ENCODE measurements at regions not wholly inside any gene's neighbourhood (a gene's known extent, or its start where the extent isn't known, plus 50 kb on each side); places are given as distances from the start of the nearest gene placed in this dataset.
"Not testable (repeated sequence)": the region's sequence is repeated elsewhere in the genome, so short reads cannot be mapped to it uniquely, and the experiment has no call there.

DNA sequence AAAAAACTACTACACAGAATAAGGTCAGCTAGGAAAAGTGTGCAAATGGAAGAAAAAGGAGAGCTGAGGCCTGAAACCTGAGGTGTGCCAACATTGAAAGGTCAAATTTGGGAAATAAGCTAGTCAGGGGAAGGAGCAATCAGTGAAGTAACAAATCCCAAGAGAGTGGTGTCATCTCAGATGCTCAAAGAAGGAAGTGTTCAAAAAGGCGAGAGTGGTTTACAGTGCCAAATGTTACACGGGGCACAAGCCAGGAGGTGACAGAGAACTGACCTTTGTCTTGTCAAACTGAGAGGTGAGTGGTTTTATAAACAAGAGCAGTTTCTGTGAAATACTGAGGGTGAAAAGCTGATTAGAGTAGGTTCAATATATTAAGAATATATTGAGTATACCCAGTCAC, 83.0 kb upstream of the TCF21 start:
- TF ChIP-seq, protein P1, sequence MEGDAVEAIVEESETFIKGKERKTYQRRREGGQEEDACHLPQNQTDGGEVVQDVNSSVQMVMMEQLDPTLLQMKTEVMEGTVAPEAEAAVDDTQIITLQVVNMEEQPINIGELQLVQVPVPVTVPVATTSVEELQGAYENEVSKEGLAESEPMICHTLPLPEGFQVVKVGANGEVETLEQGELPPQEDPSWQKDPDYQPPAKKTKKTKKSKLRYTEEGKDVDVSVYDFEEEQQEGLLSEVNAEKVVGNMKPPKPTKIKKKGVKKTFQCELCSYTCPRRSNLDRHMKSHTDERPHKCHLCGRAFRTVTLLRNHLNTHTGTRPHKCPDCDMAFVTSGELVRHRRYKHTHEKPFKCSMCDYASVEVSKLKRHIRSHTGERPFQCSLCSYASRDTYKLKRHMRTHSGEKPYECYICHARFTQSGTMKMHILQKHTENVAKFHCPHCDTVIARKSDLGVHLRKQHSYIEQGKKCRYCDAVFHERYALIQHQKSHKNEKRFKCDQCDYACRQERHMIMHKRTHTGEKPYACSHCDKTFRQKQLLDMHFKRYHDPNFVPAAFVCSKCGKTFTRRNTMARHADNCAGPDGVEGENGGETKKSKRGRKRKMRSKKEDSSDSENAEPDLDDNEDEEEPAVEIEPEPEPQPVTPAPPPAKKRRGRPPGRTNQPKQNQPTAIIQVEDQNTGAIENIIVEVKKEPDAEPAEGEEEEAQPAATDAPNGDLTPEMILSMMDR (IDR thresholded peaks at IDR 0.05; ENCODE audit: control insufficient read depth, insufficient read depth, low read depth, low read length, missing control alignments), result no peak
- no peak overlapping the region for H3K4me3 ChIP-seq (ENCODE audit: control insufficient read depth, low read depth, low read length)
- no peak for DNase-seq (ENCODE audit: low read depth)

DNA sequence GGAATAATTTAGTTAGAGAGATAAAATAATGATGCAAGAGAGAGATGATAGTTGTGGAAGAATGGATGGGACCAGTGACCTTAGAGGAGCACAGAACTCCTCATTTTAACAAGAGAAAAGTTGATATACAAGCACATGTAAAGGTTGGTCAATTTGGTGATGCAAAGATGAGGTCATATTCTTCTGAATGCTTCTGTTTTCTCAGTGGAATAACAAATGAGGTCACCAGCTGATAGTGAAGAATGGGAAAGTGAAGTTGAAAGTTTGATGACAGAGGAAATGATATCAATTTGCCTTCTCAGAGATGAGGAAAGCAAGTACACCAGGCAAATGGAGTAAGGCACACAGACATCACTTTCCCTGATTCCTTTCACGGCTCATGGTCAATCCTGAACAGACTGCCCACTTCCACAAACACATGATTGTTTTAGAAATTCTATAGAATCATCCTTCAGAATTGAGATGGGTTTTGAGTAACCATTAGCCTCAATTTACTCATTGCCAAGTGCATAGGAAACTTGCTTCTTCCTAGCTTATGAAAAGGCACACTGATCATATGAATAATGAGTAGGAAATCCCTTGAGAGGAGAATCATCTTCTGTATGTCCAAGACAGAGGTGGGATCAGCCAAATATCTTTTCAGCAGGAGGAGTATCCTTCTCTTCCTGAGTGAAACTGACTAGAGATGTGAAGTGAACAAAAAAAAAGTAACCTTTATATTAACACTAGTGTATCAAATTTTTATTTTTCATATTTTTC, 82.4 kb upstream of the TCF21 start:
- TF ChIP-seq, protein P1 (IDR thresholded peaks at IDR 0.05; ENCODE audit: control insufficient read depth, insufficient read depth, low read depth, low read length, missing control alignments), result no peak
- no peak for DNase-seq (ENCODE audit: low read depth)
- no peak overlapping the region for H3K4me3 ChIP-seq (ENCODE audit: control insufficient read depth, low read depth, low read length)

DNA sequence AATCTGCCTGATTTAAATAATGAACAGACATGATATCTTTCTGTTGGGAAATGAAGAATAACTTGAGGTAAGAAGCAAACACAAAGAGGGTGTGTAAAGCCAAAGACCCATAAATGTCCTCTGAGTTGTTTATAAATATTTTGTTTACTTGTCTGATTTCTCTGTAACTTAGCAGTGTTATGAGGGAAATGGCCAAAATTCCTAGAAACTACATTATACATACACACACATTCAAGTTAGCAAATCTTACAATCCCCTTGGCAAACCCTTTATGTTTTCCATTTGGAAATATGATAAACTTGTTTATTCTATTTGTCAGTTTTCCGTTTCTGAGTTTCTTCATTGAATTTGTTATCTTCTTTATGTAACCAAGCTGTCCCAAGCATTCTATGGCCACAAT, 81.4 kb upstream of the TCF21 start:
- no peak overlapping the region for H3K4me3 ChIP-seq (ENCODE audit: control insufficient read depth, low read depth, low read length)
- DNase-seq (ENCODE audit: low read depth), result no peak
- TF ChIP-seq, protein P1 (IDR thresholded peaks at IDR 0.05; ENCODE audit: control insufficient read depth, insufficient read depth, low read depth, low read length, missing control alignments), result no peak

DNA sequence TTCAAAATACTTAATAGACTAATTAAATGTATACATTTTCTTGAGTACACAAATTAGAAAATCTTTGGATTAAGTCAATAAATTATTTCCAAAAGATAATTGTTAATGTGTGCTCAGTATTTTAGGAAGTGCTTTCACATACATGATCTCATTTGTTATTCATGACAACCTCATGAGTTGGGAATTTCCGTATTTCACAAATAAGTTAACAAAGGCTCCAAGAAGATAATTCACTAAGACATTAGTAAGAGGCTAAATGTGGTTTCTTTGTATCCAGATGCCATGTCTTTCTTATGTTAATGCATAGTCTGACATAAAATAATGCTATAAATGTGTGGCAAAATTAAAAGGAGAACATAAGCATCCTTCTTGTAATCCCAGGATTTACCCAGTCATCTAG, 79.5 kb upstream of the TCF21 start:
- no peak for DNase-seq (ENCODE audit: low read depth)
- TF ChIP-seq, protein P1 (IDR thresholded peaks at IDR 0.05; ENCODE audit: control insufficient read depth, insufficient read depth, low read depth, low read length, missing control alignments), result no peak
- no peak overlapping the region for H3K4me3 ChIP-seq (ENCODE audit: control insufficient read depth, low read depth, low read length)

DNA sequence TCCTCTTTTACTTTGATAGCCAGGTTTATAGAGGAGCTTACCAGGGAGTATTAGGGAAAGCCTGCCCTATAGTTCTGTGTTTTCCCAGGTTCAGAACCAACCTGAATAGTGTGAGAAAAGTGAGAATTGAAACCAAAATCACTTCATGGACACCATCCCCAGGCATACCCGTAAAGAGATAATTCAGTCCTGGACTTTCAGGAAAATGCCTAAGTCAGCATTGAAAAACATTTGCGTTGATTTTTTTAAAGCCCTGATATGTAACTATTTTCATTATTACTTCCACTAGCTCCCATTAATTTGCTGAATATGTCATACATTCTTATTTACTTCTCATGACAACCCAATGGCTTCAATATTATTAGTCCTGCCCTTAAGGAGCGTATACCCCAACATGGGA, 77.4 kb upstream of the TCF21 start:
- TF ChIP-seq, protein P1 (IDR thresholded peaks at IDR 0.05; ENCODE audit: control insufficient read depth, insufficient read depth, low read depth, low read length, missing control alignments), result no peak
- no peak for DNase-seq (ENCODE audit: low read depth)
- no peak overlapping the region for H3K4me3 ChIP-seq (ENCODE audit: control insufficient read depth, low read depth, low read length)

DNA sequence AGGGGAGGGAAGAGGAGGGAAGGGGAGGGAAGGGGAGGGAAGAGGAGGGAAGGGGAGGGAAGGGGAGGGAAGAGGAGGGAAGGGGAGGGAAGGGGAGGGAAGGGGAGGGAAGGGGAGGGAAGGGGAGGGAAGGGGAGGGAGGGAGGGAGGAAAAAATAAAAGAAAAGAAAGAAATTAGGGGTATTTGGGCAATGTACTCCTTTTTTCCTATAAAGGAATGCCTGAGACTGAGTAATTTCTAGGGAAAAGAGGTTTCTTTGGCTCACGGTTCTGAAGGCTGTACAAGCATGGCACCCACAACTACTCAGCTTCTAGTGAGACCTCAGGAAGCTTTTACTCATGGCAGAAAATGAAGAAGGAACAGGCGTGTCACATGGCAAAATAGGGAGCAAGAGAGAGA, 76.5 kb upstream of the TCF21 start:
- not testable (repeated sequence) for DNase-seq (ENCODE audit: low read depth); H3K4me3 ChIP-seq (ENCODE audit: control insufficient read depth, low read depth, low read length)

DNA sequence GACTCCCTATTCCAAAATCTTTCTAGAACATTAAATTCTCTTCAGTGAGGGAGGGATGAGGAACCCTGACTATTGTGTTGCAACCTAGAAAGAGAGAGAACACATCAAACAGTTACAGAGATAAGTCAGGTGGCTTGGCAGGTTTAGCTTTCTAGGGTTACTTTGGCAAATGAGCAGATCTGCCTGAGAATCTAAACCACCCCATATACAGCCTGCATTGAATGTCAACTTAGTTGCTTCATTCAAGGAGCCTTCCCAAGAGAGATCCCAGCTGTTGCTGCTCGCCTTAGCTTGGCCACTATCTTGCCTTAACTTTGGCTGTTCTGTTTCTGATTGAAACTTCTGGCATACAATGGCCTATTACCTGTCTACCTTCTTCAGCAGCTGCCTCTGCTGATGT, 74.7 kb upstream of the TCF21 start:
- H3K4me3 ChIP-seq (ENCODE audit: control insufficient read depth, low read depth, low read length), result no peak overlapping the region
- no peak for DNase-seq (ENCODE audit: low read depth)
- TF ChIP-seq, protein P1 (IDR thresholded peaks at IDR 0.05; ENCODE audit: control insufficient read depth, insufficient read depth, low read depth, low read length, missing control alignments), result no peak

Data from AG09309 (cell line).